ENCODE measurements at regions not wholly inside any gene's neighbourhood (a gene's known extent, or its start where the extent isn't known, plus 50 kb on each side); places are given as distances from the start of the nearest gene placed in this dataset.

DNA sequence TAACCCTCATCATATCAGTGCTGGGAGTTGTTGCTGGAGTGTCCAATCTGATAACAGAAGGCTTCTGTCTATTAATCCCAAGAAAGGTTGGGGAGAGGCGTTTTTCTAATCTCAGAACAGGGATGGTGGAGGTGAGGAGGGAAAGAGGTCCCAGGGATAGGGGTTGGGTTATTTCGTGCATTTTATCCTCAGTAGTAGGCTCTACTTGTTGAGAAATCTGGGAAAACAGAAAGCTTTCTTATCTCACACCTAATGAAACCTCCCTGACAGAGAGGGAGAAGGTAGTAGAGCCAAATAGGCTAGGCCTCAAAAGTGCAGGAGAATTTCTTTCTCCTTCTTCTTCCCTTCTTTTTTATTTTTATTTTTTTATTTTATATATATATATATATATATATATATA, 281.8 kb upstream of the MAP3K7 start:
- no peak for DNase-seq (ENCODE audit: low read depth)

DNA sequence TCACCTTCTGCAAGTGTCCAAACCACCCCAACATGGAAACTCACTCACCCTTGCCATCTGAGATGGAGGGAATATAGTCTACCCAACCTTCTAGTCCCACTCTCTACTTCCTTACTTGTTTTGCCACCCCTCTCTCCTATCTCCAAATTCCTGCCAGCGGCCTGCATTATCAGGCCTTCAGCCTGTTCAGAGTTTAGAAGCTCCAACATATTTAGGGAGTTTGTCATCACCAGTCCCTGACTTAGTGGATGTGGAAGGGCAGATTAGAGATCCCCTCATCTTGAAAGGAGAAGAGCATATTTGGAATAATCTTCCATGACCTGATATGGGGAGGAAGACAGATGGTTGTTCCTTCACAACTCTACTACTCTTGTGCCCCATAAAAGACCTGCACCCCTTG, 281.4 kb upstream of the MAP3K7 start:
- DNase-seq (ENCODE audit: low read depth), result no peak

DNA sequence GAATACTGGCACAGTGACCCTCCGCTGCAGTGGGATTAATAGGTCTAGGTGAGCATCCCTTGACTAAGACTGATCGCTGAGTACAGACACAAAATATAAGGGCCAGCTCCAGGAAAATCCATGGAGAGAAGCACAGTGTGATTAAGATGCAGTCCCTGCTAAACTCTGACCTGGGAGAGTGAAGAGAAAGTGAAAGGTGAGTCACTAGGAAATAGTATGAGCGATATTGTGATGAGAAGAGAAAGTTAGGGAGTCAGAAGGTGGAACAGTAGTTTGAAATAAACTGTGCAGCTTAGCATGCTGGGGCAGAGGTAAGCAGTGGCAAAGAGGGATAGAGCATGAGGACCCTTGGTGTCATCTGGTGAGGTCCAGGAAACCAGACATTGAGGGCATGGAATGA, 278.6 kb upstream of the MAP3K7 start:
- no peak for DNase-seq (ENCODE audit: low read depth)

DNA sequence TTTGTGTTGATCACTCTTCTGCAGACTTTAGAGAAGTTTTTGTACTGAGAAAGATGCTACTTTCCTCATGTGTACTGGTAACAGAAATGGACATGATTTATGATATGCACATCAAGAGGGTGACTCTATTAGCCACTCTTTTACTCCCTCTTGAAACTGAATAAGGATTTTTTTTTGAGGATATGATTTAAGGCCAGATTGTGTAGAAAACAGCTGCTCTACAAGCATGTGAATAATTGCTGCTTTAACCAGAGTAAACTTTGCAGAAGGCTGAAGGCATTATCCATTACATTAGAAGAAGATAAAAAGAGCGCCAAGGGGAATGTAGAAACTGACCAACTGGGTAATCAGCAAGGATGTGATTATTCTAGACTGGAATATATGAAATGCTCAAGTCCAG, 276.2 kb upstream of the MAP3K7 start:
- no peak for DNase-seq (ENCODE audit: low read depth)

DNA sequence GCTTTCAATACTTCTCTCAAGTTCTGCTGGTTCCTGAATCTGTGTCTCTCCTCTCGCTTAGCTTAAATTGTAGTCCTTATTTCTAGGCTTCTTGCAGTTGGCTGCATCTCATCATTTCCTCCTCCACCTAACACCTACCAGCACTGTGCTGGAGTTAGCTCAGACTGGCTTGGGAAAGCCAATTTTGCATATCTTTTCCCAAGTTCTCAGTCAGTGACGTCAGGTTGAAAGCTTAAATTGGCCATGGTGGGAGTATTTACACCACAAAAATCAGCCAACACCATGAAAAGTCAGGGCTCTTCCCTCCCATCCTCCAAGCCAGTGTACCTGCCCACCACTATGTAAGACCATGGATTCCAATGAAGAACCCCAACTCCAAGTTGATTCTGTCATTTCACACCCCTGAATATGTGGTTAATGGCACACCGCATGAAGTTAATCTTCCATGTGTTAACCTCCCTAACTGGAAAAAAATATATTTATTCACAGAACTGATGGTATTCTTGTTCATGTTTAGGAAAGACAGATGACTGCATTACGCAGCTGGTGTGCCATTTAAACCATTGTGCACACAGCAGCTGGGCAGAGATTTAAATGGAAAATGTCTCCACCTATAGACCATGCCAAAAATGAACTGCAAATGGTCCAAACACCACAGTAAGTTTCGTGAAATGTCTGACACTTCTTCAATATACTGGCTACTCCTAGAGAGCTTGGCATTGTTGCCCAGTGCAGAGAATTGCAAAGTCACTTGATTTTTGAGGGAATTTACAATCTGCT, 274.1 kb upstream of the MAP3K7 start:
- no peak for DNase-seq (ENCODE audit: low read depth)

DNA sequence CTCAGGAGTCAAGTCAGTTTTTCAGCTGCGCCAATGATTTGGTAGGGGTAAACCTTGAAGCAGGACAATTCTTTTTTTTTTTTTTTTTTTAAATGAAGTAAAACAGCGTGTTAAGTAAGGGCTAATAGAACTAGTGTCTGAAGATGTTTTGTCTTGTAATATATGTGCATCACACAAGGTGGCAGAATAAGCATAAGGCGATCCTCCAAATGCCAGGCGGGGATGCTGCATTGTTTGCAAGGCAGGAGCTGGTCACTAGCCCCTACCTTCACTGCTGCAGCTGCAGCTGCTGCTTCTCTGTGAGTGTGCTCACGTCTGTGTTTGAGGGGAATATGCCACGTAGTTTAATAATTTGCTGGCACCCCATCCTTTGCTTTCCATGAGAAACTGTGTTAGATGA, 272.7 kb upstream of the MAP3K7 start:
- DNase-seq (ENCODE audit: low read depth), result no peak

DNA sequence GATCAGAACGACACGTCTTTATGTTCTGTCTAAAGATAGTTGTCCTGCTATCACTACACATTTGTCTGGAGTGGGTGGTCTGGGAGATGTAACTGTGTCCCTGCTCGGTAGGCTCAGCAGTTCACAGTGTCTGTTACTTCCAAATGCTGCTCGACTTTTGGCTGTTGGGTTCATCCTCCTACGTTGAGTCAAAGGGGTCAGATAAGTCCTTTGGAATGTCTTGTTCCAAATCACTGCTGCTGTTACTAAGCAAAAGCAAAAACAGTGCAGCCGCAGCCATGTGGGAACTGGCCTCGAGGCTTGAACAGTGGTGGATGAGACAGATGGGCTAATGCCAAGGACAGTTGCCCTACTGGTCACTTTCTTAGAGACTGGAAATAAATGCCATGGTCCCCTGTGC, 272.2 kb upstream of the MAP3K7 start:
- no peak for DNase-seq (ENCODE audit: low read depth)

DNA sequence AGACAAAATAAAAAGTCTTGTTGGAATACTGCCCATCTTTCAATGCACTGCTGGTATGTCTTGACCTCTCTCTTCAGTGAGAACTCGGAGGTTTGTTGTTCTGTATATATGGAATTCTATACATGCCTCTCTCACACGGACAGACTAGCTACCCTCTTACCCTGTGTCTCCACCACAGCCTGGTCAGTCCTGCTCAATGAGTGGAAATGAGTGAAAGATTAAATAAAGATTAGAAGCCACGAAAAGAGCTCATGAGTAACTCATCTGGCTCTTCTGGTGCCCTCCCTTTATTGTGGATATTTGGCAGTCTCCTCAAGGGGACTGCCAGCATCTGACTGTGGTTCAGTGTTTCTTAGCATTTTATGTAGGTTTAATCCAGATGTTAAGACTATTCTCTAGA, 262.8 kb upstream of the MAP3K7 start:
- DNase-seq (ENCODE audit: low read depth), result no peak

DNA sequence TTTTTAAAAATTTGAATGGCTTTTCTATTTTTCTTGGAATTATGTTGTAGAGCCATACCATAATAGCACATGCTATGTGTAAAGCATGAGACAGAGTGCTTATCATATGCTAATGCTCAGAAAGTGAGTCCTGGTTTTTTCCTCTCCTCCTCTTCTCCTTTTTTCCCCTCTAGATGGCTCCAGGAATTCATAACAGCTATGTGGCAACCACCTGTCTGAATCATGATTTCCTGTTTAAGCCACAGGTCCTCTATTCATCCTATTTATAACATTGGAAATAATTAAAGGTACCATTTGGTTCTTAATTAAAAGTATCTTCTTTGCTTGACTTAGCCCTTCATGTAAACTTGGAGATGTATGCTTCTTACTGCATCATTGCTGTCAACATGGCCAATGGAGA, 260.0 kb upstream of the MAP3K7 start:
- no peak for DNase-seq (ENCODE audit: low read depth)

DNA sequence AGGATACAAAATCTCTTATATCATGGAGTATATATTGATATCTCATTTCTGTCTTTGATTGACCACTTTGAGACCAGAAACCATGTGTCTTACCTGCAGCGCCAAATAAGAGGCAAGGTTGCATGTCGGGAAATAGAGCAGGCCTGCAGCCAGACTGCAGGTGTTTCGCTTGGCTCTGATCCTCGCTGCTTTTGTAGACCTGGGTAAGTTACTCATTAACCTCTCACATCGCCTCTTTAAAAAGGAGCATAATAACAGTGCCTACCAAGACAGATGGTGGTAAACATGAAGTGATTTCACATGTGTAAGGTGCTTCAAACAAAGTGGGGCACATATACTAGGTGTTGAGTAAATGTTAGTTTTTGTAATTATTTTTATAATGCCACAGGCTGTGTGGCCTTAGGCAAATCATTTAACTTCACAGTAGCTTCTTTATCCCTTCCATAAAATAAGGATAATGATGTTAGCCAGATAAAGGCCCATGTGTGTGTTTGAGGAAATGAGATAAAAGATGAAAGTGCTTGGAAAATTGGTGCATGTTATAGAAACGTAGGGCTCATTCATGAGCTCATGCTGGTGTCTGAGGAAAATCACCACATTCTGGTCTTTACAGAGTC, 248.8 kb upstream of the MAP3K7 start:
- no peak for DNase-seq (ENCODE audit: low read depth)

DNA sequence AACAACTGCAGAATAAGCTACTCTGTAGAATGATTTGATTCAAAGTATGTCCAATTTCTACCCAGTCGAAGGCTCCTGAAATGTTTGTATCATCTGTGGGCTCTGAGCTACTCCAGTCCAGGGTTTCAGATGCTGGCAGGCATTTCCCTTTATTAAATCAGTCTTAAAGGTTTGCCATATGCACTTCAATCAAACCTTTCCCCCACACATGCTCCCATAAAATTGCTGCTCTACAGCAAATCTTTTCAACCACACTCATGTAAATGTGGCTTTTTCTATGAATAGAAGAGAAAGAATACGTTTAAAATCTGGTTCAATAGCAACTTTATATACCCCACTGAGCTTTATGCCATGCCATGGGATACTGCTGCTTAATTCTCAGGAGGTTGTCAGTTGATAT, 242.4 kb upstream of the MAP3K7 start:
- DNase-seq (ENCODE audit: low read depth), result no peak

DNA sequence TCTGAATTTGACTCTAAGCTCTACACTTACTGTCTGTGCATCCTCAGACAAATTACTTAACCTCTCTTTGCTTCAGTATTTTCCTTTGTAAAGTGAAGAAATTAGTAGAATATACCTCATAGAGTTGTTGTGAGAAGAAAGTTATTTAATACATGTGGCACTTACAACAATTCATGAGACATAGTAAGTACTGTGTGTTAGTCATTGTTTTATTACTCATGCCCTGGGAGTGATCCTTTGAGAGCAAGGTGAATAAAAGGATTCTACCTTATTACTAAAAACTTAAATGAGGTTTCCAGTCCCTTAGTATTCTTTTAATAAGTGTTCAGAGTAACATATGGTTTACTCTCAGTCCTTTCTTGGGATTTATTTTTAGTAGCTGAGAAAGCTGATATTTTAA, 233.6 kb upstream of the MAP3K7 start:
- no peak for DNase-seq (ENCODE audit: low read depth)

DNA sequence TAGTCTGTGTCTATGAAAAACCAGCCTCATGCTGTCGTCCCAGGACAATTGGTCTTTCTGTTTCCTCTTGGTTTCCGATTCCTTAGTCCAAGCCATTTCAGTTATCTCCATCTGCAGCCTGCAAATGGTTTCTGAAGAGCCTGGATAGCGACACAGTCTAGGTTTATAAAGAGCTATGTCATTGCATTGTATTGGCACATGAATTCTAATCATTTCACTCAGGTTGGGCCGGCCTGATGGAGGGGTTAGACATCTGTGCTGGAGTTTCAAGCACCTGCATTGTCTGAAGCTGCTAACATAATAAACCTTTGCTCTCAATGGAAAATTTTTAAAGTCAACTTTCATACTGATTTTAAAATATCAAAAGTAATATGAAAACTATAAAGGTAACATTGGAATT, 232.6 kb upstream of the MAP3K7 start:
- DNase-seq (ENCODE audit: low read depth), result no peak

DNA sequence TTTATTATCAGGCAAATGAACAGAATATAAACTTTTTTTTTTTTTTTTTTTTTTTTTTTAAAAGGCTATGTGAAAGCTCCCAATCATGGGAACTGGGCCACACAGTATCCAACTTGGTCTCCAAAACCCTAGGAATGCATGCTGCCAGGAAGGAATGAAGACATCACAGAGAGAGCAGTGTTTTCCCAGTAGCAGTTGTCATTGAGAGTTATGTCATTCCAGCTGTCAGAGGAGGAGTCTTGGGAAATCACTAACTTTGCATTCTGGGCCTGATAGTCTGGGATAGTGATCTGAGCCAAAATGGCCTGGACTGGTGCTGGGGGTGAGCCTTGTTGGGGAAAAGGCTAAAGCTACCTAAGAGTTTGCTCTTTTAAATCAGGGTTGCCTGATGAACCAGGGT, 231.3 kb upstream of the MAP3K7 start:
- no peak for DNase-seq (ENCODE audit: low read depth)

DNA sequence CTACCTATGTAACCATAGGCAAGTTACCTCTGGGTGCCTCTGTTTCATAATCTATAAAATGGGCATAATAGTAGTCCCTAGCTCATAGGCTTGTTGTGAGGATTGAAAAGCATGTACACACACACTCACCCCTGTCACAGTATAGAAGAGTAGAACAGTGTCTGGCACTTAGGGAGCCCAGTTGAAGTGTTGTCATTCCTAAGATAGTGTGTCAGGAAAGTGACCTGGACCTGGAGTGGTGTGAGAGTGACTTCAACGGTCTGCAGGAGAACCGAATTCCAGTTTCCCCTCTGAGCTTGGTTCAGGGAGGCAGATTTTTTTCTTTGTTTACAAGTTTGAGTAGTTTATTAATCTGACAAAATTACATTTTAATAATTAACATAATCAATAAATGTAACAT, 229.9 kb upstream of the MAP3K7 start:
- no peak for DNase-seq (ENCODE audit: low read depth)

DNA sequence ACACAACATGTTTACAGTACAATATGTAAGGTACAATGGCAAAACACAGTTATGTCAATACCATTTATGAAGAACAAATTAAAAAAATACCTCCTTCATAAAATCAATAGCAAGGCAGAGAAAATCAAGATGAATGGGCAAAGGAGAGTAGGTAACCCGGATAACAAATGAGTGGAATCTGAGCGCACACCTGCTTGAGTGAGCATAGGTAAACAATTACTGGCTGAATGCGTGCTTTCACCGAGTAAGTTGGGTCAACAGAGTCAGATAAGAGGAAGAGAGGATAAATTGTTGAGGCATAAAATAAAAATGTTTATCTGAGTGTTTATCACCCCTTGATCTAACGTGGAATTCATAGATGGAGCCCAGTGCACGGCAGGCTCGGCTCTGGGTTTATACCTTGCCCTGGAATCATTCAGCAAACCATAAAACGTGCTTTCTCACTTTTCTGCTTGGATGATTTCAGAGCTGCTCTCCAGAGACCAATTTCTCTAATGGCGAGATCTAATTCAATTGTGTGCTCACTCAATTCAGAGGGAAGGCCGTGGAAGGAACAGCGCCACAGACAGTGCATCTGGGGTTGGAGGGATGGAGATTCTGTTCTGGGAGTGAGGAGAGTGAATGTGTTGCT, 224.8 kb upstream of the MAP3K7 start:
- DNase-seq (ENCODE audit: low read depth), result no peak

DNA sequence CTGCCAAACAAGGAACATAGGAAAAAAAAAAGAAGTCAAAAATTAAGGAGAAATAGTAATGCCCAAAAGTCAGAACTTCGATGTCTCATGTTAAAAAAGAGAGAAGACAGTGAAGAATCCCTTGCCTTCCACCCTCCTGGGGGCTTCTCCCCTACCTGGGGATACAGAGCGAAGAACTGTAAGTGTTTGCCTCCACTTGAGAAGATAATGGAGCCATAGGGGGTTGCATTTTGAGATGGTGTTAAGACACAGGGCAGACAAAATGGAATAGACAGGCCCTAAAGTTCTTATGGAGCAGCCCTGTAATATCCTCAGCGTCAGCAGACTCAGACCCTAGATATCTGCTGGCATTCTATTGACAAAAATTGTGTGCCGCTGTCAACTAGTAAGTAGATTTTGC, 222.2 kb upstream of the MAP3K7 start:
- DNase-seq (ENCODE audit: low read depth), result no peak

DNA sequence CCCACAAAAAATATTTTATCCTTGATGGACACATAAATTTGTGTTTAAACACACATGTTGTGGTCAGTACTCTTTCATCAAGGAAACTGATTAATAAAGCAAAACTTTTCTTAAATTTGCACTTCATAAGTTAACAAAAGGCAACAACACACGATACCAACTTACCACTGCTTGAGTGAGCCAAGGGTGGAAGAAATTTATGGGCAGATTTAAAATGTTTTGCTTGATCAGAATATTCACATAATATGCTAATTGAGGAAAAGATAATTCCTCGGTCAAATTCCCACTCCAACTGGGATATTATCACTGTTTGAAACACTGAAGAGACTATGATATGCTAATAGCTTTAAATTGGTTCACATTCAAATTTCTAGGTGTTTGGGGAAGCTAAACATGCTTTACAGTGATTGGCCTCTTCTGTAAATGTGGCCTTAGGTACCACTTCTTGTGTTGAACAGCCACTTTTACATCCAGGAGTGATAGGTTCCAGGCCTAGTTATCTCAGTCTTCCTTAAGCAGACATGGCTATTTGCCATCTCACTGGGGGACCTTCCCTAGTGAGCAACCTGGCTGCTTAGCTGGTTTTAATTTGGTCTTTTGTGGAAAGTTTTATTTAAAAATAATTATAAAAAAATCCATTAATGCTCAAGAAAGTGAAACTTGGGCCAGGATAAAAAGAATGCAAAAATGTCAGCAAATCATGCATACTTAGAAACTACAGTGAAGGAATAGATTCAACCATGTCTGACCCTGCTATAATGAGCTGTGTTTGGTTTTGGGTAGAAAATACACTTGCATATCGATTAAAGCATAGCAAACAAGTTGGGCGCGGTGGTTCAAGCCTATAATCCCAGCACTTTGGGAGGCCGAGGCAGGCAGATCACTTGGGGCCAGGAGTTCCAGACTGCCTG, 221.2 kb upstream of the MAP3K7 start:
- DNase-seq (ENCODE audit: low read depth), result no peak

DNA sequence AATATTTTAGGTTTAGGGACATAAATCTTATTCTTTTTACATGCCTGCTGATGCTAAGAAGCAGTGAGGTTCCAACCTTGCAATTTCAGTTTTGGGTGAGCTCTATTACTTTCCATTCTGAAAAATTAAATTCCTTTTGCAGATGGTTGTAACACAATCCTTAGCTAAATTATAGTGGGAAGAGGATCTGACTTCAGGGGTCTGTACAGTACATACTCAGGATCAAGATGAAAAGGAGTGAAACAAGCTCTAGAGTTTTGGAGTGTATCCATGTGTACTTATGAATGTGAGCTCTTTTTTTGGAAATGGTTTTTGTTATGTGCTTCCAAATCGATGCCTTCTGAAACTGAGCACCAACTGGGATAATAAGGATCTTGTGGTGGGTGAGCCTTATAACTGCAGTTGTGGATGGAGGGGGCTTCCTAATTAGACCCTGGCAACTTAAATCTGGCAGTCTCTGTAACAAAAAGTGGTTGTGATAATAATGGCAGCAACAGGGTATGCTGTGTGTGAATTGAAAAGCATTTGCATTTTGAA, 218.8 kb upstream of the MAP3K7 start:
- no peak for DNase-seq (ENCODE audit: low read depth)

DNA sequence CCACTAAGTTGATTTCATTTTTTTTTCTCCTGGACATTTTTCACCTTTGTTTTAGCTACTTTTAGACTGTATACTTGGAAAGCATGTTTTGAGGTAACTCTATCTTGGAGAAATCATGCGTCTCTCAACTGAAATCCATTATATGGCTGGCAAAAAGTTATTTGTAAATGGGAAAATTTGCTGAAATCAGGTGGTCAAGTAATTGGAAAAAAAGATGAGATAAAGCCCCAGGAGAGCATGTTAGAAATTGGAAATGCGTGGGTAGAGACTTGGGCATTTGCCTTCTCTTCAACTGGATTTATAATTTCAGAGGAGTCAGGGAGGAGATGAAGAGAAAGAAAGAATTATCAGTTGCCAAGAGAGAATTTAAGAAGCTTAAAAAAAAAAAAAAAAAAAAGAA, 217.1 kb upstream of the MAP3K7 start:
- no peak for DNase-seq (ENCODE audit: low read depth)

DNA sequence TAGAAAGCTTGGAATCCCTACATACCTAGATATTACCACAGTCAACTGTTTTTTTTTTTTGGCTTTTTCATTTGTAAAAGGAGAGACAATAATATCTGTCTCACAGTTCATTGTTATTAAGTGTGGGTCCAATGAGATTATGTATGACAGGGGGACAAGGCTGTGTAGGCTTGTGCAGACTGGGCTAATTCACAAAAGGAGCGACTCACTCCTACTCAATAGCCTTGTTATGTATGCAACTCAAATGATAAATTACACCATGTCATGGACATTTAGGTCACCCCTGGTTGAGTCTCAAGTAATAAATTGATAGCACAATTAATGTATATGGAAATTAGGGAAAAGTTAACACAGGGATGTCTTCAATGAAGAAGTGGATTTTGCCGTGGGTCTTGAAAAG, 208.2 kb upstream of the MAP3K7 start:
- DNase-seq (ENCODE audit: low read depth), result no peak

DNA sequence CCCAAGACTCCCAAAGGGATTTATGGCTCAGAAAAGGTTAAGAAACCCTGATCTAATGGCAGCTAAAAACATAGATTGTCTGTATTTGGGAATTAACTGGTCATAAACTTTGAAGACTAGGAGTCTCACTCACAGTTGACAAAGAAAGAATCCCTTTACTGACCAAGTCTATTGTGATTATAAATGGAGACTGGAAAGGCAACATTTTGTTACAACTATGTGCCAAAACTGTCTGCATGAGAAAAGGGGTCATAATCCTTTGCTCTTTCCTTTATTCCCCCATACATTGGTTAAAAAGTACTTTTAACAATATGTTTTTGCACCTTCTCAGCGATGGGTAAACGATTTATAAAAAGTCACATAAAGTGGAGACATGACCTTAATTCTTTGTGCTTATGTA, 206.9 kb upstream of the MAP3K7 start:
- DNase-seq (ENCODE audit: low read depth), result no peak

Data from HS-5 (cell line).